ENCODE measurements at regions not wholly inside any gene's neighbourhood (a gene's known extent, or its start where the extent isn't known, plus 50 kb on each side); places are given as distances from the start of the nearest gene placed in this dataset.

GRCh38 chr4:149144060-149144459, 671.6 kb downstream of the IQCM start:
- in situ Hi-C loops (cut with HindIII; ENCODE audit: low sequenced_read_pairs): no loop called here
- no peak for DNase-seq (ENCODE audit: low spot score)

DNA sequence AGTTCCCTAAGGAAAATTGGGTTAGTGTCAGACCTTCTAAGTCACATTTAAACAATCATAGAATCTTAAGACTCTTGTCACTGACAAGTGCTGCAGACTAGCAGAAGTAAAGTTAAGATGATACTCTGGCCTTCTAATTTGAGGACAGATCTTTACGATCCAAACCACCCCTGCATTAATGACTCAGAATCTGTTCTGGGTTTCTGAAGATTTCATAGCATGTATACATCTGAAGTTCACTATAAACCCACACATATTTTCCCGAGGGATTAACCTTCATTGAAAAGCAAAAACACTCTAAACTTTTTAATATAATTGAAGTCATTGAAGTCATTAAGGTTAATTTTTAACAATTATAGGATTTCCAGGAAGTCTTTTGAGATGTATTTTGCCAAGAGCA, 674.3 kb downstream of the IQCM start:
- no peak for DNase-seq (ENCODE audit: low spot score)
- in situ Hi-C loops (cut with HindIII; ENCODE audit: low sequenced_read_pairs): no loop called here

DNA sequence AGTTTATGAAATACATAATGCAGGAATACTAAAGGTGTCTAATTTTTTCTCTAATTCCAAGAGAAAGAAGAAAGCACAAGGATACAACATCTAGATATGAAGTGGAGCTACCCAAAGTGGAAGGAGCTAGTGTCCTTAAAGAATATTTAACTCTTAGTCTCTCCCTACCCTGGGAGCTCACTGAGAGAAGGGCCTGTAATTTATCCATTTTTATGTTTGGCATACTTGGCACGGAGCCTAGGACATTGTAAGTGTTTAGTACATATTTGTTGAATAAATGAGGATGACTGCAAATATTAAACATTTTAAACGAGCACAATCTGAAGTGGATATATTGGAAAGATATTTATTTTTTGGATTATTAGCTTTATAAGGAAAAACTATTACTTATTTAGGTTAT, 674.8 kb downstream of the IQCM start:
- in situ Hi-C loops (cut with HindIII; ENCODE audit: low sequenced_read_pairs): no loop called here
- no peak for DNase-seq (ENCODE audit: low spot score)

GRCh38 chr4:149136951-149137620, 678.6 kb downstream of the IQCM start:
- in situ Hi-C loops (cut with HindIII; ENCODE audit: low sequenced_read_pairs): no loop called here
- no peak for DNase-seq (ENCODE audit: low spot score)

DNA sequence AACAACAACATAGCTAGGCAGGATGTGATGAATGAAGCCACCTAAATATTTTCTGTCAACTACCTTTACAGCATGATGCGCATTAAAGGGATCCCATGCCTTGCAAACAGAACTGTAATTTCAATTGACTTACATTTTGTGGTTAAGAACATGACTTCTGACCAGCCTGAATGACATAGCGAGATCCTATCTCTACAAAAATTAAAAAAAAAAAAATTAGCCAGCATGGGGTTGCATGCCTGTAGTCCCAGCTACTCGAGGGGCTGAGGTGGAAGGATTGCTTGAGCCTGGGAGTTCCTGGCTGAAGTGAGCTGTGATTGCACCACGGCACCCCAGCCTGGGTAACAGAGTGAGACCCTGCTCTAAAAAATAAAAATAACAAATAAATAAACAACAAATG, 680.6 kb downstream of the IQCM start:
- in situ Hi-C loops (cut with HindIII; ENCODE audit: low sequenced_read_pairs): no loop called here
- no peak for DNase-seq (ENCODE audit: low spot score)

DNA sequence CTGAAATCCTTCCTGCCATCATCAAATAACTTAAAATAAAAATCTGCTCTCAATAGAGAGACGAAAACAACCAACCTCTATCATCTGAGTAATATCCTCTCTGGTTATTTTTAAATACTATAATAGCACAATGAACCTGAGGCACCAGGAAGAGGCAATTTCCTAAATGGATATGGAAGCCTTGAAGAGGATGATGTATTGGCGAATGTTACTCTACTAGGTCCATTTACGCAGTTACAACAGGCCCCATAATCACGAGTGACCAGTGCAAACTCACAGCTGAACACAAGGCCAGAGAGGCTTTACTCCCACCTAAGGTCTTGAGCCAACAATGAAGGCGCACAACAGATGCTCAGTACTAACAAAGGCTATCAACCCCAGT, 678.8 kb upstream of the NR3C2 start:
- in situ Hi-C loops (cut with HindIII; ENCODE audit: low sequenced_read_pairs): no loop called here

DNA sequence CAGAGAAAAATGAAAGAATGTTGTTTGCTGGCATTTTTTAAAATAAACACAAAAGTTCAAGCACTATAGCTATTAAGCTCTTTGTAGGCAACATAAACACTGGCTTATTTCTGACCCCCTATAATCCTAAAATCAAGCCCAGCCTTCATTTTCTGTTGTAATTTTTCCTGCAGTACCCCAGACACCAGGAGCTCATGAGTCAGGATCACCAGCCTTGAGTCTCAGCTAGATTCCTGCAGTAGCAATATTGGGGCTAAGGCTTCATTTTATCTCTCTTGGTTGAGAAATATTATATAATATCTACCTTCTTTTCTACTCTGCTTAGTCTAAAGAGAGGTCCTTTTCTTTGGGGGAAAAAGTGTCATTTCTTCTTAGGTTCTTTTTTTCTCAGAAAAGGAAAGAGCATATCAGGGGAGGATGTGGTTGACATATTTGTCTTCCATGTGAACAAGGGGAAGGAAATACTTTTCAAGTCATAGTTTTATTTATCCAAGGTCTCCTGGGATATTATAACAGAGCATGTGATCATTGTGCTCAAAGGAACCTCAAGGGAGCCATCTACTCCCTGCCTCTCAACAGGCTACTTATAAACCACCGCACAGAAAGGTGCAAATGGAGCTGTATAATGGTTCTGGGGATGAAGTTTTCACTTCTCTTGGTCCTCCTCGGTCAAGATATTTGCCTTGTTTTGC, 678.3 kb upstream of the NR3C2 start:
- DNase-seq (ENCODE audit: low spot score): no peak
- in situ Hi-C loops (cut with HindIII; ENCODE audit: low sequenced_read_pairs): no loop called here

More for the DNA sequence above, 678.8 kb upstream of the NR3C2 start:
- no peak for DNase-seq (ENCODE audit: low spot score)

DNA sequence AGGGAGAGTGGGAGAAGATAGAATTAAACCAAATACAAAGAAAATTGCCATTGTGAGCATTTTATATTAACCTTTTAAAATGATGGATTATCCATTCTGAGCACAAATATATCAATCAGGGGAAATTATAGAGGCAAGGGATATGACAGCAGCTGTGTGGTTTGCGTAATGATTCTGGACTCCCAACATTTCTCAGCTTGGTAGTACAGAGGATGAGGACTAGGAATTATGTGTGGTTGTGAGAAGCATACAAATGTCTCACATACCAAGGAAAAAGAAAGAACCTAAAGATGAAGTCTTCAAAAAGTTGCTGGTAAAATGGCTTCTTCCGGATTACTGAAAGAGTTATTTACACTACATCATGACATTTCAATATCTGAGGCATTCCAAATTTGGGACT, 674.6 kb upstream of the NR3C2 start:
- in situ Hi-C loops (cut with HindIII; ENCODE audit: low sequenced_read_pairs): no loop called here
- no peak for DNase-seq (ENCODE audit: low spot score)

- in situ Hi-C loops (cut with HindIII; ENCODE audit: low sequenced_read_pairs): no loop called here
- no peak for DNase-seq (ENCODE audit: low spot score)
Measured at GRCh38 chr4:149113804-149114430, 671.7 kb upstream of the NR3C2 start.

DNA sequence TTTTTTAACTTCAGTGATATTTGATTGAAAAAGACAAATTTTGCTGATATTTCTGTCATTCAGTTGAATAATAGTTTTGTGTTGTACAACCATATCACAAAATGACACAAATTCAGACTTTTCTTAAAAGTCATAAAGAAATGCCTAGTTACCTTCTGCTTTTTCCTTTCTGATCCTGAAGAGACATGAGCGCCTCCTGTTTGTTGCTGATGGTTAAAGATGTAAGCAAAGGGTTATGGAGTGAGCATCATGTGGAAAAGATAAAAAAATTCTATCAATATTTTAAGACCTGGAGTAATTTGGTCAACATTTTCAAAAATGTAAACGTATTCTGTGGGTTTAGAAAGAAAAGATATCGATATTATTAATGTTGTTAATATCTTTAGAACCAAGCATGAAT, 669.9 kb upstream of the NR3C2 start:
- in situ Hi-C loops (cut with HindIII; ENCODE audit: low sequenced_read_pairs): no loop called here
- no peak for DNase-seq (ENCODE audit: low spot score)

DNA sequence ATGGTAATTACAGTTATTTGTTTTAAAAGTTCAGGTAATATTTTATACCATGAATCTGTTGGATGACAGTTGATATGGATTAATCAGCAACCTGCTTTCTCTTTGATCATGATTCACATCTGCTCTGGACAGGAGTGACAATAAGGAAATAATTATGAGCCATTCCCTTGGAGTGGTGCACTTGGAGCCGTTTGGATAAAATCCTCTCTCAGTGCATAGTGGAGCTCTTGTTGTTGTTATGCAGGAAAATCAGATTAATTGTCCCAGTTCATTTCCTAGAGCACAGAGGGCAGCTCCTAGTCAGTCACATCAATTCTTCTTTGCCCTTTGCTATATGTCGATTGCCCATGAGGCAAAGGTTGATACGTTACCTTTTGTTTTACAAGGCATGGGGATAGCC, 668.3 kb upstream of the NR3C2 start:
- in situ Hi-C loops (cut with HindIII; ENCODE audit: low sequenced_read_pairs): no loop called here
- no peak for DNase-seq (ENCODE audit: low spot score)

- in situ Hi-C loops (cut with HindIII; ENCODE audit: low sequenced_read_pairs): no loop called here
- DNase-seq (ENCODE audit: low spot score): no peak
Measured at GRCh38 chr4:149108626-149109025, 666.4 kb upstream of the NR3C2 start.

GRCh38 chr4:149102765-149103164, 660.6 kb upstream of the NR3C2 start:
- no peak for DNase-seq (ENCODE audit: low spot score)

DNA sequence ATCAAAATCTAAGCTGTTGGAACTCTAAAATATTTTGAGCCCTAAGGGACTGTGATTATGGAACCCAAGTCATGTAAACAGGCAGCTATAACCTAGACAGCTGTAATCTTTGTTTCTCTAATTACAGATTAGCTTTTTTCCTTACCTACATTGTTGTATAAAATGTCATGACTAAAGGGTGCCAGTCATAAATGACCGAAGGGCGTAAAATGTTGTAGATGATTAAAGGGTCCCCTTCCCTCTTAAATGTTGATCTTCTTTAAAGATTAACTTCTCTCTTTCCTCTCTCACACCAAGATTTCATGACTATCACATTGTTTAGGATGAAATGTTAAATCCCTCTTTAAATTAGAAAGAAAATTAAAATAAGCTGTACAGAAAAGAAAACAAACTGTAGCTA, 659.4 kb upstream of the NR3C2 start:
- in situ Hi-C loops (cut with HindIII; ENCODE audit: low sequenced_read_pairs): no loop called here

More at GRCh38 chr4:149102765-149103164, 660.6 kb upstream of the NR3C2 start:
- in situ Hi-C loops (cut with HindIII; ENCODE audit: low sequenced_read_pairs): no loop called here

GRCh38 chr4:149095811-149096210, 653.6 kb upstream of the NR3C2 start:
- in situ Hi-C loops (cut with HindIII; ENCODE audit: low sequenced_read_pairs): no loop called here

More for the DNA sequence above, 659.4 kb upstream of the NR3C2 start:
- no peak for DNase-seq (ENCODE audit: low spot score)

GRCh38 chr4:149095001-149095400, 652.8 kb upstream of the NR3C2 start:
- DNase-seq (ENCODE audit: low spot score): no peak
- in situ Hi-C loops (cut with HindIII; ENCODE audit: low sequenced_read_pairs): no loop called here

More at GRCh38 chr4:149095811-149096210, 653.6 kb upstream of the NR3C2 start:
- no peak for DNase-seq (ENCODE audit: low spot score)

DNA sequence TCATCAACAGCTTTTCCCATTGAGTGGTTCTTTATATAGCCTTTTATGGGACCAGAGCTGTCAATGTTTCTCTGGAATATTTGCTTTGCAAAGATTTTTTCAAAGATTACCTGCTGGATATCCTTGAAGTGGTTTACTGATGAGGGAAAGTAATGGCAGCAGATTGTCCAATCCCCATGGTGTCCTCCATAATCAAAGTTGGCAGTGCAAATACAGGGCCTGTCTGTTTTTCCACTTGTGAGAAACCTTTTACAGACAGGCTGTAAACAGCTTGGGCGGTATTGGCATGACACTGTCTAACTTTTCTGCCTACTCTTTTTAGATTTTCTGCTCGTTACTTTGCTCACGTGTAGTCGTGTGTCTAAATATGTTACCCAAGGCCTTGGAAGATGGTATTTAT, 641.9 kb upstream of the NR3C2 start:
- in situ Hi-C loops (cut with HindIII; ENCODE audit: low sequenced_read_pairs): no loop called here
- no peak for DNase-seq (ENCODE audit: low spot score)

DNA sequence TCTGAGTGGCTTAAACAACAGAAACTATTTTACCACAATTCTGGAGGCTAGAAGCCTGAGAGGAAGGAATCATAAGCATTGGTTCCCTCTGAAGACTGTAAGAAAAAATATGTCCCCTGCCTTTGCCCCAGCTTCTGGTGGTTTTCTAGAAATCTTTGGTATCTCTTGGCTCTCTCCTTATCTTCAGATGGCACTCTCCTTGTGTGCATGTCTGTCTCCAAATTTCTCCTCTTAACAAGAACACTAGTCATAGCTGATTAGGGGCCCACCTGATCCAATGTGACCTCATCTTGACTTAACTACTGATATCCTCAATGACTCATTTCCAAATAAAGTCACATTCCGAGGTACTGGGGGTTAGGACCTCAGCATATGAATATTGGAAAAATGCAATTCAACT, 635.0 kb upstream of the NR3C2 start:
- in situ Hi-C loops (cut with HindIII; ENCODE audit: low sequenced_read_pairs): no loop called here
- DNase-seq (ENCODE audit: low spot score): no peak

DNA sequence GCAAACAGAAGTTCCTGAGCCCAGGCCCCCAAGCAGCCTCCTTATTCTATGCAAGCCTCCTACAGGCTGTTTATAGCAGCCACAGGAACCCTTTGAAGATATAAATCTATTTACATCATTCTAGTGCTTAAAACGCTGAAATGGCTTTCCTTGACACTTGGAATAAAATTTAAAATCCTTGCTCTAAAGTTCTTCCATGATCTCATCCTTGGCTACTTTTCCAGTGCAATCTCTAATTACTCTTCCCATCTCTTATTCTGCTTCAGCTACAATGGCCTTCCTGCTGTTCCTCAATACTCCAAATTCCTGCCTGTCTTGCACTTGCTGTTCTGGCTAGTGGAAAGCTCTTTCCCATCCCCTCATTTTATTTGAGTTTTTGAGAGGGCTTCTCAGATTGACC, 634.2 kb upstream of the NR3C2 start:
- DNase-seq (ENCODE audit: low spot score): no peak
- in situ Hi-C loops (cut with HindIII; ENCODE audit: low sequenced_read_pairs): no loop called here

- no peak for DNase-seq (ENCODE audit: low spot score)
- in situ Hi-C loops (cut with HindIII; ENCODE audit: low sequenced_read_pairs): no loop called here
Measured at GRCh38 chr4:149072384-149072783, 630.2 kb upstream of the NR3C2 start.

- in situ Hi-C loops (cut with HindIII; ENCODE audit: low sequenced_read_pairs): no loop called here
- no peak for DNase-seq (ENCODE audit: low spot score)
Measured at GRCh38 chr4:149065753-149066152, 623.5 kb upstream of the NR3C2 start.
